ENCODE measurements at regions not wholly inside any gene's neighbourhood (a gene's known extent, or its start where the extent isn't known, plus 50 kb on each side); places are given as distances from the start of the nearest gene placed in this dataset.

- no peak for TF ChIP-seq GATA2 (IDR thresholded peaks at IDR 0.05; ENCODE audit: low read depth, low read length)
- no peak for TF ChIP-seq GATA3 (IDR thresholded peaks at IDR 0.05; ENCODE audit: low read depth, low read length)
These were observed 90.2 kb upstream of the SOD3 start for GRCh38 chr4:24705016-24705753.
